HEK293 (cell line): ENCODE measurements at regions not wholly inside any gene's neighbourhood (a gene's known extent, or its start where the extent isn't known, plus 50 kb on each side); places are given as distances from the start of the nearest gene placed in this dataset.

Experiments
- PRDM1 ChIP-seq: fragments of 450-650 bp; formaldehyde crosslinking; IDR thresholded peaks from 2 replicates; pipeline ENCODE4; 2016; ENCODE audit warnings: missing biosample characterization, missing genetic modification characterization
- YY1 ChIP-seq: fragments of 450-650 bp; formaldehyde crosslinking; IDR thresholded peaks from 2 replicates; pipeline ENCODE4 v1.5.1; 2018; ENCODE audit warnings: missing biosample characterization, missing genetic modification characterization
- ZBTB1 ChIP-seq: fragments of 450-650 bp; formaldehyde crosslinking; IDR thresholded peaks from 2 replicates; pipeline ENCODE4 v1.5.1; 2016; ENCODE audit warnings: missing biosample characterization, missing genetic modification characterization
- ZNF324 ChIP-seq: fragments of 450-650 bp; formaldehyde crosslinking; IDR thresholded peaks from 2 replicates; pipeline ENCODE4 v1.5.1; 2016; ENCODE audit warnings: missing biosample characterization, missing genetic modification characterization
- TF ChIP-seq, protein P1 (sequence below): fragments of 450-650 bp; formaldehyde crosslinking; IDR thresholded peaks from 2 replicates; pipeline ENCODE4 v1.5.1; 2016; ENCODE audit warnings: missing biosample characterization, missing genetic modification characterization
- TF ChIP-seq, protein P2 (sequence below): fragments of 450-650 bp; formaldehyde crosslinking; IDR thresholded peaks from 2 replicates; pipeline ENCODE4 v1.5.1; 2016; ENCODE audit warnings: missing biosample characterization, missing genetic modification characterization
- TF ChIP-seq, protein P3 (sequence below): fragments of 450-650 bp; formaldehyde crosslinking; IDR thresholded peaks from 2 replicates; pipeline ENCODE4 v1.5.1; 2016; ENCODE audit warnings: missing biosample characterization, missing genetic modification characterization
- TF ChIP-seq, protein P4 (sequence below): fragments of 450-650 bp; formaldehyde crosslinking; IDR thresholded peaks from 2 replicates; pipeline ENCODE4 v1.5.1; 2016; ENCODE audit warnings: missing biosample characterization, missing genetic modification characterization

DNA sequence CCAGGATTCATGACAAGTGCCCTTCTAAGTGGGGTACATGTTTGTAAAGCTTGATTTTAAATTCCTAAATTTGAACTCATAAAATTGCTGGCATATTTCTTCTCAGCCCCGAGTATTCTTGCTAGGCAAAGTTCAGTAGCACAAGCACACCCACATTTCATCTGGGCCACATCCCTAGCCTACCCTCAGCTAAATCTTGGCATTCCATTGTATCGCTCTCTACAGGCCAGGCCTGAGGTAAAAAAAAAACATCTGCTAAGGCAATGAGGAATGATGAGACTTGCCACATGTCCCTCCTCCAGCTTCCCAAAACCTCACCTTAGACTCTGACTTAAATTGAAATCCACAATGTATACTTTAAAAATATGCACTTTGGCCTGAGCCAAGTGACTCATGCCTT, 51.4 kb upstream of the VCX3B start:
- TF ChIP-seq ZNF324, result no peak
- TF ChIP-seq, protein P1, sequence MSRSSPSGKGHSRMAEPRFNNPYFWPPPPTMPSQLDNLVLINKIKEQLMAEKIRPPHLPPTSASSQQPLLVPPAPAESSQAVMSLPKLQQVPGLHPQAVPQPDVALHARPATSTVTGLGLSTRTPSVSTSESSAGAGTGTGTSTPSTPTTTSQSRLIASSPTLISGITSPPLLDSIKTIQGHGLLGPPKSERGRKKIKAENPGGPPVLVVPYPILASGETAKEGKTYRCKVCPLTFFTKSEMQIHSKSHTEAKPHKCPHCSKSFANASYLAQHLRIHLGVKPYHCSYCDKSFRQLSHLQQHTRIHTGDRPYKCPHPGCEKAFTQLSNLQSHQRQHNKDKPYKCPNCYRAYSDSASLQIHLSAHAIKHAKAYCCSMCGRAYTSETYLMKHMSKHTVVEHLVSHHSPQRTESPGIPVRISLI (tag by site-specific recombination), result no peak
- TF ChIP-seq, protein P2, sequence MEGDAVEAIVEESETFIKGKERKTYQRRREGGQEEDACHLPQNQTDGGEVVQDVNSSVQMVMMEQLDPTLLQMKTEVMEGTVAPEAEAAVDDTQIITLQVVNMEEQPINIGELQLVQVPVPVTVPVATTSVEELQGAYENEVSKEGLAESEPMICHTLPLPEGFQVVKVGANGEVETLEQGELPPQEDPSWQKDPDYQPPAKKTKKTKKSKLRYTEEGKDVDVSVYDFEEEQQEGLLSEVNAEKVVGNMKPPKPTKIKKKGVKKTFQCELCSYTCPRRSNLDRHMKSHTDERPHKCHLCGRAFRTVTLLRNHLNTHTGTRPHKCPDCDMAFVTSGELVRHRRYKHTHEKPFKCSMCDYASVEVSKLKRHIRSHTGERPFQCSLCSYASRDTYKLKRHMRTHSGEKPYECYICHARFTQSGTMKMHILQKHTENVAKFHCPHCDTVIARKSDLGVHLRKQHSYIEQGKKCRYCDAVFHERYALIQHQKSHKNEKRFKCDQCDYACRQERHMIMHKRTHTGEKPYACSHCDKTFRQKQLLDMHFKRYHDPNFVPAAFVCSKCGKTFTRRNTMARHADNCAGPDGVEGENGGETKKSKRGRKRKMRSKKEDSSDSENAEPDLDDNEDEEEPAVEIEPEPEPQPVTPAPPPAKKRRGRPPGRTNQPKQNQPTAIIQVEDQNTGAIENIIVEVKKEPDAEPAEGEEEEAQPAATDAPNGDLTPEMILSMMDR, result no peak
- TF ChIP-seq PRDM1 (tag by site-specific recombination), result no peak
- TF ChIP-seq ZBTB1 (tag by site-specific recombination), result no peak
- no peak for TF ChIP-seq YY1 (tag by site-specific recombination)
- TF ChIP-seq, protein P3, sequence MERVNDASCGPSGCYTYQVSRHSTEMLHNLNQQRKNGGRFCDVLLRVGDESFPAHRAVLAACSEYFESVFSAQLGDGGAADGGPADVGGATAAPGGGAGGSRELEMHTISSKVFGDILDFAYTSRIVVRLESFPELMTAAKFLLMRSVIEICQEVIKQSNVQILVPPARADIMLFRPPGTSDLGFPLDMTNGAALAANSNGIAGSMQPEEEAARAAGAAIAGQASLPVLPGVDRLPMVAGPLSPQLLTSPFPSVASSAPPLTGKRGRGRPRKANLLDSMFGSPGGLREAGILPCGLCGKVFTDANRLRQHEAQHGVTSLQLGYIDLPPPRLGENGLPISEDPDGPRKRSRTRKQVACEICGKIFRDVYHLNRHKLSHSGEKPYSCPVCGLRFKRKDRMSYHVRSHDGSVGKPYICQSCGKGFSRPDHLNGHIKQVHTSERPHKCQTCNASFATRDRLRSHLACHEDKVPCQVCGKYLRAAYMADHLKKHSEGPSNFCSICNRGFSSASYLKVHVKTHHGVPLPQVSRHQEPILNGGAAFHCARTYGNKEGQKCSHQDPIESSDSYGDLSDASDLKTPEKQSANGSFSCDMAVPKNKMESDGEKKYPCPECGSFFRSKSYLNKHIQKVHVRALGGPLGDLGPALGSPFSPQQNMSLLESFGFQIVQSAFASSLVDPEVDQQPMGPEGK, result no peak
- TF ChIP-seq, protein P4, sequence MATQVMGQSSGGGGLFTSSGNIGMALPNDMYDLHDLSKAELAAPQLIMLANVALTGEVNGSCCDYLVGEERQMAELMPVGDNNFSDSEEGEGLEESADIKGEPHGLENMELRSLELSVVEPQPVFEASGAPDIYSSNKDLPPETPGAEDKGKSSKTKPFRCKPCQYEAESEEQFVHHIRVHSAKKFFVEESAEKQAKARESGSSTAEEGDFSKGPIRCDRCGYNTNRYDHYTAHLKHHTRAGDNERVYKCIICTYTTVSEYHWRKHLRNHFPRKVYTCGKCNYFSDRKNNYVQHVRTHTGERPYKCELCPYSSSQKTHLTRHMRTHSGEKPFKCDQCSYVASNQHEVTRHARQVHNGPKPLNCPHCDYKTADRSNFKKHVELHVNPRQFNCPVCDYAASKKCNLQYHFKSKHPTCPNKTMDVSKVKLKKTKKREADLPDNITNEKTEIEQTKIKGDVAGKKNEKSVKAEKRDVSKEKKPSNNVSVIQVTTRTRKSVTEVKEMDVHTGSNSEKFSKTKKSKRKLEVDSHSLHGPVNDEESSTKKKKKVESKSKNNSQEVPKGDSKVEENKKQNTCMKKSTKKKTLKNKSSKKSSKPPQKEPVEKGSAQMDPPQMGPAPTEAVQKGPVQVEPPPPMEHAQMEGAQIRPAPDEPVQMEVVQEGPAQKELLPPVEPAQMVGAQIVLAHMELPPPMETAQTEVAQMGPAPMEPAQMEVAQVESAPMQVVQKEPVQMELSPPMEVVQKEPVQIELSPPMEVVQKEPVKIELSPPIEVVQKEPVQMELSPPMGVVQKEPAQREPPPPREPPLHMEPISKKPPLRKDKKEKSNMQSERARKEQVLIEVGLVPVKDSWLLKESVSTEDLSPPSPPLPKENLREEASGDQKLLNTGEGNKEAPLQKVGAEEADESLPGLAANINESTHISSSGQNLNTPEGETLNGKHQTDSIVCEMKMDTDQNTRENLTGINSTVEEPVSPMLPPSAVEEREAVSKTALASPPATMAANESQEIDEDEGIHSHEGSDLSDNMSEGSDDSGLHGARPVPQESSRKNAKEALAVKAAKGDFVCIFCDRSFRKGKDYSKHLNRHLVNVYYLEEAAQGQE, result no peak
